NCI-H748 treated with DMSO at 0.1 percent for 48 hours (cell line): ENCODE measurements at regions not wholly inside any gene's neighbourhood (a gene's known extent, or its start where the extent isn't known, plus 50 kb on each side); places are given as distances from the start of the nearest gene placed in this dataset.

Experiments
- DNase-seq: peaks from one replicate; lab custom pipeline; 2025; lab: John Stamatoyannopoulos, UW

DNA sequence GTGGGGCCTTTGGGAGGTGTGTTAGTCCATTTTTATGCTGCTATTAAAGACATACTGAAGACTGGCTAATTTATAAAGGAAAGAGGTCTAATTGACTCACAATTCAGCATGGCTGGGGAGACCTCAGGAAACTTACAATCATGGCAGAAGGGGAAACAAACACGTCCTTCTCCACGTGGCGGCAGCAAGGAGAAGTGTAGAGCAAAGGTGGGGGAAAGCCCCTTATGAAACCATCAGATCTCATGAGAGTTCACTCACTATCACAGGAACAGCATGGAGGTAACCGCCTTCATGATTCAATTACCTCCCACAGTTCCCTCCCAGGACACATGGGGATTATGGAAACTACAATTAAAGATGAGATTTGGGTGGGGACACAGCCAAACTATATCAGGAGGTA, 187.1 kb upstream of the OSR1 start:
- no peak for DNase-seq

DNA sequence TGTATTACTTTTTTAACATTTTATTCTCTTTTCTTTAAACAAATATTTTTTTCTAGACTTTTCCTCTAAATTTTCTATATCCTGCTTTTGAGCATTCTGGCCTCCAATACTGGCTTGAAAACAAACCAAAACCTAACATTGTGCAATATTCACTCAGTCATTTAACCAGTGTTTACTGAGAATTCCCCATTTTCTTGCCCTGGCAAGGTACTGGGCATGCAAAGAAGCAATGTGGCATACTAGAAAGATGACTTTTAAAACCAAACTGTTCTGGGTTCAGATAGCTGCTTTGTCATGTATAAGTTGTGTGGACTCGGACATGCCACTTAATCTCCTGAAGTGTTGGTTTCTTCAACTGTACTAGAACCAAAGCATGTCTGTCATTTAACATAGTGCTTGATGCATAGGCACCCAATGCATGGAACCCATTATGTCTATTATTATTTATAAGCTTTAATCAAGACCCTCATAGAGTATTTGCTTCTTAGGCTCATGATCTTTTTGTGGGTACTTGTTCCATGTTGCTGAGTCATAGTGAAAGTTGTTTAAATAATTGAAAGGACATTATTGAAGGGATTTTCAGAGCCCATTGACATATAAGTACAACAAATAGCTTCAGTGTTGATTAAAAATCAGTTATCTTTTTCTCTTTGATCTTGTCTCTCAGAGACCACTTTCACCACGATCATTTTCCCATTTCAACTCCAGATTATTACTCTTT, 185.4 kb upstream of the OSR1 start:
- DNase-seq, result no peak

DNA sequence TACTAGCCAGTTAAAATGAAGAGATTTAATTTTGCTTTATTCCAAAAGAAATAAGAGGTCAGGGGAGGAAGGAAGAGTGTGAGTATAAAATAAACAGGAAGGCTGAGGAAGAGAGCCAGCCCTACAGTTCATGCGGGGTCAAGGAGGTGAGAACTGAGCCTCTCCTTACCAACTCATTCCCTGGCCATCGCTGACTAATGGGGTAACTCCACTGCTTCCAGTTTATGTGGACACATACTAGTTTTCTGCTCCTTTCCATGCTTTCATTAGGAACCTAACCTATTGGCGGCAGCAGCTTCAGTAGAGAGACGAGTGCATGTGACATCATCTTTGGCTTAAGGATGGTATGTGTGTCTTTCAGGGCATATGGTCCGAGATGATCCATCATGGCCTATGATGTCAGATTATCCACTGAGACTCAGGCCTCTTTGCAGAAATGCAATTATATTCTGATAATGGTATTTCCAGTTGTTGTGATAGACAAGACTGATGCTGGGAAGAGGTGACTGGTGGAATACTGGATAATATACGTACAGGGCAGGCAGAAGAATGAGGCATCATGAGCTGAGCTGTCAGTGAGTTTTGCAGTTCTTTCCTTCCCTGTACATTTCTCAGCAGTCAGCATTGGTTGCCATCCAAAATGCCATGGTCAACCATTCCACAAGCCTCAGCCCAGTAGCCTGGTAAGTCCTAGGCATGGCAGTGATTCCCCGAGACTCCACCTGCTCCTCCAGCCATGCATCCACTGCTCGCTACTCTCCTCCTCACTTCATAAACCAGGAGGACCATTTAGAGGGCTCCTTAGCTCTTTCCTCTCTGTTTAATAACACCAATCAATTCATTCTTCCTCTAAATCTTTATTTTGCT, 184.6 kb upstream of the OSR1 start:
- no peak for DNase-seq

DNA sequence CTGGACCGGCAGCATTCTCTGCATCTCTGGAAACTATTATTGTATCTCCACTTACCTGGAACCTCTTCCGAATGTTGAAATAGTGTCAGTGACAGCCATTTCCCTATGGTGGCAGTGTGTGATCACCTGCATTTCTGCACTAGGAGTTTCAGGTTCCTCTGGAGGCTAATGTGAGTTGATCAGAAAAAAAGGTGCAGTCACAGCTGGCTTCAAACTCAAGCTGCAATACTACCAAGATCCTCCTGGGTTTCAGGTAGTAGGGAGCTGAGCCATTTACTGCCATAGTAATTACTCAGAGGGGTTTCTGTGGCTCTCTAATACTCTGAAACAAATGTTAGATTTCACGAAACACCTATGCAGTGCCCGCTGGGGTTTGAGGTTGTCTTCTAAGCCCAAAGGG, 183.5 kb upstream of the OSR1 start:
- DNase-seq, result no peak

- DNase-seq, result no peak
These were observed 182.5 kb upstream of the OSR1 start for GRCh38 chr2:19540739-19541525.

DNA sequence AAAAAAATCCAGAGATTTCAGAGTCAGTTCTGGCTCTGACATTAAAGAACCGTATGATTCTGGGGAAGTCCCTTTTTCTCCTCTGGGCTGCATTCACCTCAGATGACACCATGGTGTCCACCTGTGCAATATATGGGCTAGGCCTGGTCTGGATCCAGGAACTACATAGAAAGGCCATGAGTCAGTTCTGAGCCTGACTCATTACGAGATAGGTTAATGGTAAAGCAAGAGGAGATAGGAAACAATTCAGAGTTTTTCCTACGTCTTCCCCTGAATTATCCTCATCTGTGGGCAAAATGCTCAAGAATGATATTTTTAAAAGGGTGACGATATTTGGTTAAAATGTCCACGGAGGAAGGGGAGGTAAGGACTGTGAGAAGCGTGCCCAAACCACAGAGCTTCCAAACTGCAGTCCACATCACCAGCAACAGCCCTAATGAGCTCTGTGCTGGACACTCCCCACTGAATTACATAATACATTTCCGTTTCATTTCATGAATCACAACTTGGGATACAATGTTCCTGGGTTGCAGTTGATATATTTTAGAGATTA, 180.1 kb upstream of the OSR1 start:
- no peak for DNase-seq

DNA sequence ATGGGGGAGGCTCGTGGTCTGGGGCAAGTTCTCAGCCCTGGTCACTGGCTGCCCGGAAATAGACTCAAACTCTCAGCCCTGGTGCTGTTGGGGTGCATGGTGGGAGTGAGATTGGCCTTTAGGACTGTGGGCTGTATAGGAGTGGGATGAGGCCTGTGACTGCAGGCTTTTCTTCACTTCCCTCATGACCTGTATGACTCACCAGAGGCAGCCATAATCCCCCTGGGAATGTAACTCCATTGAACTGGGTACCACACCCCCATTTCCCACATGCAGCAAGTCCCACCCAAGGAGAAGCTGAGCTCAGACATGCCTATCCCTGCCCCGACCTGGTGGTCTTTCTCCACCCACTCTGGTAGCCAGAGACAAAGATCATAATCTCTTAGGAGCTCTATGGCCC, 177.7 kb upstream of the OSR1 start:
- no peak for DNase-seq

DNA sequence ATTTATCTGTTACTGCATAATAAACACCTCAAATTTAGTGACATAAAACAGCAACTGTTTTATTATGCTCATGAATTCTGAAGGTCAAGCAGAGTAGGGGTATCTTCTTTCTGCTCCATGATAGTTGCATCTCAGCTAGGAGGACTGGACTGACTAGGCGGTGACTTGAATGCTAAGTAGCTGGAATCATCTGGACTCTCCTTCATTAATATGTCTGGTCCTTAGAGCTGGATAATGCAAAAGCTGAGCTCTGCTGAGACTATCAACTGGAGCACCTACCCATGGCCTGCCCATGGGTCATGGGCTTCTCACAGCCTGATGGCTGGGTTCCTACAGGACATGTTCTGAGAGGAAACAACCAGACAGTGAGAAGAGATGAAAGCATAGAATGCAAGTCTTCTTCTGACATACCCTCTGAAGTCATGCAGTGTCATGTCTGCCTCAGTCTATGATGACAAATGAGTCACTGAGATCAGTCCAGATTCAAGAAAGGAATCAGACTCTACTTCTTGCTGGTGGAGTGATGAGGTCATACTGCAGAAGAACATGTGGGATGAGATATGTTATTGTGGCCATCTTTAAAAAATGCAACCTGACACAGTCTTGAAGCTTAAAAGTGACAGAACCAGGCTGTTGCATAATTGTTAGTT, 174.2 kb upstream of the OSR1 start:
- DNase-seq, result no peak

GRCh38 chr2:19529677-19530076, 171.3 kb upstream of the OSR1 start:
- DNase-seq, result no peak

- no peak for DNase-seq
These were observed 169.3 kb upstream of the OSR1 start for GRCh38 chr2:19527771-19528170.

DNA sequence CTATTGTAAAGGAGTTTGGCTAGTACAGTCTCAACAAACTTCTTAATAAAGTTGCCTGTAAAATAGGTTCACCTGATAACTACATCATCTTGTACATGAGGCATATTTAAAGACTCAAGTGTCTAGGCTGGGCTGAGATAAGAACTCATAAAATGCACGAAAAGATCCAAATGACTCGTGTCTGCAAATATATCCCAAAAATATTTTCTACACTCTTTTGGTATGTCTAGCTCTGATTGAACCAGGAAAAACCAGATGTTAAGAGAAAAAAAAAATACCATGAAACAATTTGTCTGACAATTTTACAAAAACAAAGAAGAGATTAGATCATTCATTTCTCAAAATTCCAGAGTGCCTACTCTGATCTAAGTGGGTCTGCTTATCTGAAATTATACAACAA, 166.9 kb upstream of the OSR1 start:
- DNase-seq, result no peak

DNA sequence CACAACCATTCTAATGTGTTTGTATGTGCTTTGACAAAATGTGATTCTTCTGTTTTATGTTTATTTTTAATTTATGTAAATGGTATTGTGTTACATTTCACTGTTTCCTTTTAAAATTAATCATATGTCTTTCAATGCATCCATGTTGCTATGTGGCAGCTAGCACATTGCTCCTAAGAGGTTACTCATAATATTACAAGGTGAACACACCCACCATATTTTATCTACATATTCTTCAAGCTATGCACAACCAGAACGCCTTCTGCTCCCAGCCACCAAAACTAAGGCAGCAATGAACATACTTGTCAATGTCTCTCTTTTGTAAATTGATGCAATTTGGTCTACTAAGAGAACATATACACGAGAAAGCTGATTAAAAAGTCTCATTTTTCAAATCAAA, 160.6 kb upstream of the OSR1 start:
- DNase-seq, result no peak

- no peak for DNase-seq
These were observed 148.7 kb upstream of the OSR1 start for GRCh38 chr2:19507137-19507536.

DNA sequence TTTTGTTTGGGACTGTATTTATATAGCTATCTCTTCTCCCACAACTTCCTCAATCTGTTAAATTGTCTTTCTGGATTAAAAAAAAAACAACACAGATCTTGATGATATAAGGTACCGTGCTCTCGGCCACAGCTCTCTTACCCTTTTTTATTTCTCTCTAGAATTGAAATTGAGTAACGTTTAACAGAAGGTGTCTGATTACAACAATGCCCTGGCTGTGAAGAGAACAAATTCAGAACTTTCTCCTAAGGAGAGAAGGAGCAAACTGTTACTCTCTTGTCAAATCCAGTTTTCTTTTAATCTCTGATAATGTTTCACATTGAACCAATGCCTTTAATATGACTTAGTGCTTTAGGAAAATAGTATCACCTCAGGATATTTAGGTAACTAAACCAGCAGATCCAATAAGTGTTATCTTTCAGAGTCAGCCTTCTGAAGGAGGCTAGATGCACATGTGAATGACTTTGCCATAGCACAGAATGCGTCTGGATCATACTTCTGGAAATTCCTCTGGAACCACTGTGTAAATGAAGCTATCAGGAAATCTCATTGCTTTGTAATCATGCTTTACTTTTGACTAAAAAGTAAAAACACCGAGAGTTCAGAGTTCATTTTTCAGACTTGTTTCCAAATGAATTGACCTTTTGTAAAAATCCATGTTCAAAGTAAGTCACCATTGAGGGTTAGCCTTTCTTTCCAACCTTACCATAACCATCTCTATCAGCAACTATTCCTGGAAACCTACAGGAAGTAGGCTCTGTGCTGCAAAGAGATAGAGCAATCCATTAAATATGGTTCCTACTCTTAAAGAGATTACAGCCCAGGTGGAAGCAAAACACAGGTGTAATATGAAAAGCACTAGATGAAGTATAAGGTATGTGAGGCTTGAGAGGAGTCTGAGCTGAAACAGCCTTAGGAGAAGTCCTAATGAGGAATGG, 147.0 kb upstream of the OSR1 start:
- no peak for DNase-seq

DNA sequence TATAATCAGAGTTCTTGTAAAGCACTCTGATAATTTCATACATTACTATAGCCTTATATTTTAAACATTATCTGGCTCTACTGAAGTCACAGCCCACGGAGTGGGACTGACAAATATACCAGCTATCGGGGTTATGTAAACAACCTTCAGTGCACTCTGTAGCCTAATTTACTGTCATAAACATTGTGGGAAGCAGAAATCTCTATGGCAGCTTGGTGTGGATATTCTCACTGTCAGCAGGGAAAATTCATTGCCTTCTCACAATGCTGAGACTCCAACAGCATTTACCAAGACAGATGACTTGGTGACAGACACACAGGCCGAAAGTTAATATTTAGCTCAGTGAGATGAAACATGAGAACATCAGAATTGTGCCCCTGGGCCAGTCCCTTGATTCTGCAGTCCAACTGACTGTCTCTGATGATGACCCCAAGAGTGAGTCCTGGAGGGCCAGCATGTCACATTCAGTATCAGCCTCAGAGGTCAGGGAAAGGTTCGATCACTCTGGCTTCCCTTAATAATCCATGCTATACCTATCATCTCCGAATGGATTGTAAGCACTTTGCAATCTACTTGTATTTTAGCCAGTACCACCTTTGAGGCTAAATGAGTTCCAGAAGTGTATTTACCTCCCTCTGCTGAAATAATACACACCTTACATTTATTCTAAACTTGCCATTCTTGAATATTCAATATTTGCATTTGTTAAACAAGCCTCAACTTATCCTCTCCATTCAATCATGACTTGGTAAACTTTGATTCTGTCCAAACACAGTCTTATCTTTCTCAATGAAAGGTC, 146.2 kb upstream of the OSR1 start:
- peak; percentile 31 for DNase-seq

DNA sequence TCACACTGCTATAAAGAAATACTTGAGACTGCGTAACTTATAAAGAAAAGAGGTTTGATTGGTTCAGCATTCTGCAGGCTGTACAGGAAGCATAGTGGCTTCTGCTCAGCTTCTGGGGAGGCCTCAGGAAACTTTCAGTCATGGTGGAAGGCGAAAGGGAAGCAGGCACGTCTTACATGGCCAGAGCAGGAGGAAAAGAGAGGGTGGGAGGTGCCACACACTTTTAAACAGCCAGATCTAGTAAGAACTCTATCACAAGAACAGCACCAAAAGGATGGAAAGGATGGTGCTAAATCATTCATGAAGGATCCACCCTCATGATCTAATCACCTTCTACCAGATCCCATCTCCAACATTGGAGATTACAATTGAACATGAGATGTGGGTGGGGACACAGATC, 145.5 kb upstream of the OSR1 start:
- no peak for DNase-seq

DNA sequence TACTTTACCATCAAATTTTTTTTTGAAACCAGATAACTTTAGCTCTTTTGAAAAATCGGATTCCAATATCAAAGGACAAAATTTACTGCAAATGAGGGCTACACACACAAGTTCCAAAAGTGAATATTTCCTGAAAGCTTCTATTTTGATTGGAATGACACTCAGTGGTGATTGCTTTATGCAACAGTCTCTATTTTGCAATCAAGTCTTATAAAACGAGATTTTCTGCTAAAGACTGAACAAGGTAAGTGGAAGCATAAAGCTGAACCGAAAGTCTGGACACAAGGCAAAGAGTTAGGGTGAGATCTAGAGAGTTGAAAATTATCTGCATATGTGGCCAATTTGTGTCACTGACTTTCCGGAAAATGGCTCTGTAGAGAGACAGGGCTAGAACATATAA, 145.0 kb upstream of the OSR1 start:
- DNase-seq, result no peak

DNA sequence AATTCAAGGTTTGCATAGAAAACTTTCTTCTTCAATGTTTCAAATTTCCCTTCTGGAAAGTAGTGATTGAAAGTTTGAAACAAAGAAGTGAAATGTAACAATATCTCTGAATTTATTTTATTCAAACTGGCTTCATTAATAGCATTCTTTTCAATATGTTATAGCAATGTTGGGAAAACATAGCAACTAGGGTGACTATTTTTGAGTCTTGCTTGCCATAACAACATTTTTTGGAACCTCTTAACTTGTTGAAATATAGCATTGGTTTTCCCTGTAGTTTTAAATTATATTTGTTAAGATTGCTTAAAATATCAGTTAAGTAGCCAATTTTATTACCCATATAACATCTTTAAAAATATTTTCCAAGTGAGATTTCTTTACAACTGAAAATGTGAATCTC, 141.7 kb upstream of the OSR1 start:
- no peak for DNase-seq

GRCh38 chr2:19496646-19497045, 138.2 kb upstream of the OSR1 start:
- no peak for DNase-seq

GRCh38 chr2:19494241-19494640, 135.8 kb upstream of the OSR1 start:
- DNase-seq, result no peak
